SH-SY5Y (cell line): ENCODE measurements at regions not wholly inside any gene's neighbourhood (a gene's known extent, or its start where the extent isn't known, plus 50 kb on each side); places are given as distances from the start of the nearest gene placed in this dataset.

Experiments
- GATA2 ChIP-seq: IDR thresholded peaks from 2 replicates; pipeline ENCODE4 v1.6.1; 2011; ENCODE audit warnings: mild to moderate bottlenecking, low read depth, low read length
- GATA3 ChIP-seq: IDR thresholded peaks from 2 replicates; pipeline ENCODE4 v1.6.1; 2011; ENCODE audit warnings: low read depth, mild to moderate bottlenecking, low read length, moderate library complexity

DNA sequence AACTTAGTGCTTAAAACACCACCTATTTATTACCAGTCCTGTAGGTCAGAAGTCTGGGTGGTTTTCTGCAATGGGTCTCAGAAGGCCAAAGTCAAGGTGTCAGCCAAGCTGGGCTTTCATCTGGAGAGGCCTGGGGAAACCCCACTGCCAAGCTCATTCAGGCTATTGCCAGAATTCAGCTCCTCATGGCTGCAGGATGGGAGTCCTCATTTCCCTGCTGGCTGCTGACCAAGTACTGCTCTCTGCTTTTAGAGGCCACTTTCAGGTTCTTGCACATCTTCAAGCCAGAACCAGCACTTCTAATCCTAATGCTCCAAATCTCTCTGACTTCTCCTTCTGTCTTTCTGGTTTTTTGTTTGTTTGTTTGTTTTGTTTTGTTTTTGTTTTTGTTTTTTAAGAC is 109.3 kb downstream of the BCOR start:
- TF ChIP-seq GATA2 = no peak
- no peak for TF ChIP-seq GATA3

DNA sequence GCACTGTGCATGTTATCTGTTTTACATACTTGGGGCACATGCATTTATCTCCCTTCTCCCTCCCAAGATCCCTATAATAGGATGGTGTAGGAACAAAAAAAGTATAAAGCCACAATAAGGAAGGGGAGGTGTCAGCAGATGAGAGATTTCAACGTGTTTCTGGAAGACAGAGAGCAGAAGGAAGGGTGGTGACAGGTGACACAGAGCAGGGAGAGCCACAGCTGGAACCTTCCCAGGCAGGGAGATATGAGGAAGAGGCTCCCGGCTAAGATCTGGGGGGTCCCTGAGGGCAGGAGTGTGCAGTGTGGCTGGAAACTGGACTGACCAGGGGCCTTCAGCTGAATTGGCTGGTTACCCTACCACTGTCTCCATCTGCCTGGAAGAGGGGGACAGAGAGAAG is 107.4 kb downstream of the BCOR start:
- TF ChIP-seq GATA2 = no peak
- TF ChIP-seq GATA3 = no peak

DNA sequence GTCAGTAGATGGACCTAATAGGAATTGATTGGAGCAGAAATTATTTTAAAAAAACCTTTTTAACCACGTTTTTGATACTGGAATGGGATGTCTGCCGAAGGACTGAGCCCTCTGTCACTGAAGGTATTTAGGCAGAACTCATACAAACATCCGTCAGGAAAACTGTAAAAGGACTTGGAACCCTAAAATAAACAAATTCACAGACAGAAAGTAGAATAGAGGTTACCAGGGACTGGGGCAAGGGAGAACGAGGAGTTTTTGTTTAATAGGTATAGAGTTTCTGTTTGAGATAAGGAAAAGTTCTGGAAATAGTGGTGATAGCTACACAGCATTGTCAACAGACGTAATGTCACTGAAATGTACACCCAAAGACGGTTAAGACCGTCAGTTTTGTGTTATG is 105.5 kb downstream of the BCOR start:
- TF ChIP-seq GATA2 = no peak
- TF ChIP-seq GATA3 = no peak

DNA sequence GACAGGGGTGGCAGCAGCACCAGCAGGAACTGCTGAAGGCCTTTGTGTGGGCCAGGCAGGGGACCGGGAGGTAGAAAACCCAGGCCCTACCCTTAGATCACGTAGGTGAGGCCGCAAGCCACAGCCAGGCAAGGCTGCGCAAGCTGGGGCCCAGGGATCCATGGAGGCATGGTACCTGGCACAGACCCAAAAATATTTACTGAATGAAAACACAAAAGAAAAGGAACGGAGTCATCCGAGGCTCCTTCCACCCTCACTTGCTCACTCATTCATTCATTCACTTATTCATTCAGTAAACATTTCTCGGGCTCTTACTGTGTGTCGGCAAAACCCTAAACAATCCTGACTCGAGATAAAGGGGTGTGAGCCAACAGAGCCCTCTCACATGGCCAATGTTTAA is 102.3 kb downstream of the BCOR start:
- TF ChIP-seq GATA3 (no peak), GATA2 (no peak)

DNA sequence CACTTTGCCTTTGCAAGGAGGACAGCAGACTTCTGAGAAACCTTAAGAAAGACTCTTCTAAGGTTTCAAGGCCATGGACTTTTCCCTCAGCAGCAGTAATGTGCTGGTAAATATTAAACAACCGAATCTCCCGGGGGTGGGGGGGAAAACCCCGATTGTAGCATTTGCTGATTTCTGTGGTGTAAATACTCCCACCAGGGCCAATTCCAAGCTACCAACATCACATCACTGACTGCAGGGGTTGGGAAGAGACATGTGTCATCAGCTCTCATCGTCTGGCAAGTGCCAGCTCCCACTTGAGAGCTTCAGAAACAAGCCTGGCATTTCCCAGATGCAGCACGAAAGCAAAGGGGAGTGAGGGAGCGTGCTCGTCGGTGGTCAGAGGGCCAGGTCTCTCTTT is 101.2 kb downstream of the BCOR start:
- TF ChIP-seq GATA3 = no peak
- TF ChIP-seq GATA2 = no peak

DNA sequence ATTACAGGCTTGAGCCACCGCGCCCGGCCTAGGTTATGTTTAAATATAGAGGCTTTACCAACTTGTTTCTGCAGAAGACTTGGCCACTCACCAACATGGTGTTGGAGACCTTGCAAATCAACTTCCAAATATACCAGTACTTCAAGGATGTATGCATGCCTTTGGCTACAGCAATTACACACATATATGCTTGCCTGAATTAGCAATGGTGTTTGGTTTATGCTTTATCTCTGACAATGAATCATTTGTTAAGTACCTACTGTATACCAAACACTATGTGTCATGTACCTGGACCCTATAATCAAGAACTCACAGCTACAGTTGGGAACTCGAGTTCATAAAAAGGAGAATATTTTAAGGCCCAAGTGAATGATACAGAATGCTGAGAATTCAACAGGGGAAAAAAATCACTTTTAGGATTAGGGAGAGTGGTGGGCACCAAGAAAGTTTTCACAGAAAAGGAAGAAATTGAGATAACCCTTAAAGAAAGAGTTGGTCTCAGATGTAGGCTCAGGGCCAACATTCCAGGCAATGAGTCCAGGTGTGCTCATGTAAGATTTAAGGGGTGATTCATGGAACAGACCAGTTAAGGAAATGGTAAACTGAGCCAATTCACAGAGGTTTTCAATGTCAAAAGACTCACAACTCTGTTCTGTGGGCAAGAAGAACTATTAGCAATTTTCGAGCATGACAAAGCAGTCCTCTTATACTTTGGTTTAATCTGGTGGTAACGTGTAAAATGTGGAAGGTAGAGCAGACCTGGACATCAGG is 98.9 kb downstream of the BCOR start:
- TF ChIP-seq GATA2 (no peak), GATA3 (no peak)
